ENCODE measurements at regions not wholly inside any gene's neighbourhood (a gene's known extent, or its start where the extent isn't known, plus 50 kb on each side); places are given as distances from the start of the nearest gene placed in this dataset.

DNA sequence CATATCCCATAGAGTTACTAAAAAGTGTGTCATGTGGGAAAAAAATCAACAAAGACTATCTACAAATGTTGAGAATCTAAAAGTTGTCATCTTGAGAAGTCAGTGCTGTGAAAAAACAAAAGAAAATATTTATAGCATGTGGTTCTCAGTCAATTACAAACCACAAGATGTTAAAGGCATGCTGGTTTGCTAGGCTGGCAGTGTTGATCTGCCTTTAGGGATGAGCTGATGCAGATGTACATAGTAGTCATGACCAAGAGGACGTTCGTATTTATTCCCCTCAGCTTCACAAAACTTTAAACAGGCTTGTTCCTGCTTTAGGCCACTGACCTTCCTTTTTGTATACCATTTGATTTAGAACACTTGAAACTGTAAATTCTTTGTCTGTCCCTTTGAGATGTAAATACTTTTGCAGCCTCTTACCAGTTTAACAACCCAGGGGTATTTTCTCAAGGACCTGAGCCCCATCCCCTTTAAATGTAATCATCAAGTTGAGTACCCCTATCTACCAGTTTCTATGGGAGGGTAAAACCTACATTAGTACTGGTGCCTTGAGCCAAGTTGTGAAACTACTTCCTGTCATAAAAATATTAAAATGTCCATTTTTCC, 446.6 kb downstream of the KCNJ18 start (continued):
- TF ChIP-seq, protein P1, sequence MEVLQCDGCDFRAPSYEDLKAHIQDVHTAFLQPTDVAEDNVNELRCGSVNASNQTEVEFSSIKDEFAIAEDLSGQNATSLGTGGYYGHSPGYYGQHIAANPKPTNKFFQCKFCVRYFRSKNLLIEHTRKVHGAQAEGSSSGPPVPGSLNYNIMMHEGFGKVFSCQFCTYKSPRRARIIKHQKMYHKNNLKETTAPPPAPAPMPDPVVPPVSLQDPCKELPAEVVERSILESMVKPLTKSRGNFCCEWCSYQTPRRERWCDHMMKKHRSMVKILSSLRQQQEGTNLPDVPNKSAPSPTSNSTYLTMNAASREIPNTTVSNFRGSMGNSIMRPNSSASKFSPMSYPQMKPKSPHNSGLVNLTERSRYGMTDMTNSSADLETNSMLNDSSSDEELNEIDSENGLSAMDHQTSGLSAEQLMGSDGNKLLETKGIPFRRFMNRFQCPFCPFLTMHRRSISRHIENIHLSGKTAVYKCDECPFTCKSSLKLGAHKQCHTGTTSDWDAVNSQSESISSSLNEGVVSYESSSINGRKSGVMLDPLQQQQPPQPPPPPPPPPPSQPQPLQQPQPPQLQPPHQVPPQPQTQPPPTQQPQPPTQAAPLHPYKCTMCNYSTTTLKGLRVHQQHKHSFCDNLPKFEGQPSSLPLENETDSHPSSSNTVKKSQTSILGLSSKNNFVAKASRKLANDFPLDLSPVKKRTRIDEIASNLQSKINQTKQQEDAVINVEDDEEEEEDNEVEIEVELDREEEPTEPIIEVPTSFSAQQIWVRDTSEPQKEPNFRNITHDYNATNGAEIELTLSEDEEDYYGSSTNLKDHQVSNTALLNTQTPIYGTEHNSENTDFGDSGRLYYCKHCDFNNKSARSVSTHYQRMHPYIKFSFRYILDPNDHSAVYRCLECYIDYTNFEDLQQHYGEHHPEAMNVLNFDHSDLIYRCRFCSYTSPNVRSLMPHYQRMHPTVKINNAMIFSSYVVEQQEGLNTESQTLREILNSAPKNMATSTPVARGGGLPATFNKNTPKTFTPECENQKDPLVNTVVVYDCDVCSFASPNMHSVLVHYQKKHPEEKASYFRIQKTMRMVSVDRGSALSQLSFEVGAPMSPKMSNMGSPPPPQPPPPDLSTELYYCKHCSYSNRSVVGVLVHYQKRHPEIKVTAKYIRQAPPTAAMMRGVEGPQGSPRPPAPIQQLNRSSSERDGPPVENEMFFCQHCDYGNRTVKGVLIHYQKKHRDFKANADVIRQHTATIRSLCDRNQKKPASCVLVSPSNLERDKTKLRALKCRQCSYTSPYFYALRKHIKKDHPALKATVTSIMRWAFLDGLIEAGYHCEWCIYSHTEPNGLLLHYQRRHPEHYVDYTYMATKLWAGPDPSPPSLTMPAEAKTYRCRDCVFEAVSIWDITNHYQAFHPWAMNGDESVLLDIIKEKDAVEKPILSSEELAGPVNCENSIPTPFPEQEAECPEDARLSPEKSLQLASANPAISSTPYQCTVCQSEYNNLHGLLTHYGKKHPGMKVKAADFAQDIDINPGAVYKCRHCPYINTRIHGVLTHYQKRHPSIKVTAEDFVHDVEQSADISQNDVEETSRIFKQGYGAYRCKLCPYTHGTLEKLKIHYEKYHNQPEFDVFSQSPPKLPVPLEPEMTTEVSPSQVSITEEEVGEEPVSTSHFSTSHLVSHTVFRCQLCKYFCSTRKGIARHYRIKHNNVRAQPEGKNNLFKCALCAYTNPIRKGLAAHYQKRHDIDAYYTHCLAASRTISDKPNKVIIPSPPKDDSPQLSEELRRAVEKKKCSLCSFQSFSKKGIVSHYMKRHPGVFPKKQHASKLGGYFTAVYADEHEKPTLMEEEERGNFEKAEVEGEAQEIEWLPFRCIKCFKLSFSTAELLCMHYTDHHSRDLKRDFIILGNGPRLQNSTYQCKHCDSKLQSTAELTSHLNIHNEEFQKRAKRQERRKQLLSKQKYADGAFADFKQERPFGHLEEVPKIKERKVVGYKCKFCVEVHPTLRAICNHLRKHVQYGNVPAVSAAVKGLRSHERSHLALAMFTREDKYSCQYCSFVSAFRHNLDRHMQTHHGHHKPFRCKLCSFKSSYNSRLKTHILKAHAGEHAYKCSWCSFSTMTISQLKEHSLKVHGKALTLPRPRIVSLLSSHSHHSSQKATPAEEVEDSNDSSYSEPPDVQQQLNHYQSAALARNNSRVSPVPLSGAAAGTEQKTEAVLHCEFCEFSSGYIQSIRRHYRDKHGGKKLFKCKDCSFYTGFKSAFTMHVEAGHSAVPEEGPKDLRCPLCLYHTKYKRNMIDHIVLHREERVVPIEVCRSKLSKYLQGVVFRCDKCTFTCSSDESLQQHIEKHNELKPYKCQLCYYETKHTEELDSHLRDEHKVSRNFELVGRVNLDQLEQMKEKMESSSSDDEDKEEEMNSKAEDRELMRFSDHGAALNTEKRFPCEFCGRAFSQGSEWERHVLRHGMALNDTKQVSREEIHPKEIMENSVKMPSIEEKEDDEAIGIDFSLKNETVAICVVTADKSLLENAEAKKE (CRISPR knock-in tag; IDR thresholded peaks at IDR 0.05), result no peak
- TF ChIP-seq ZNF331 (CRISPR knock-in tag; IDR thresholded peaks at IDR 0.05; ENCODE audit: low read depth), result no peak
- TF ChIP-seq, protein P2, sequence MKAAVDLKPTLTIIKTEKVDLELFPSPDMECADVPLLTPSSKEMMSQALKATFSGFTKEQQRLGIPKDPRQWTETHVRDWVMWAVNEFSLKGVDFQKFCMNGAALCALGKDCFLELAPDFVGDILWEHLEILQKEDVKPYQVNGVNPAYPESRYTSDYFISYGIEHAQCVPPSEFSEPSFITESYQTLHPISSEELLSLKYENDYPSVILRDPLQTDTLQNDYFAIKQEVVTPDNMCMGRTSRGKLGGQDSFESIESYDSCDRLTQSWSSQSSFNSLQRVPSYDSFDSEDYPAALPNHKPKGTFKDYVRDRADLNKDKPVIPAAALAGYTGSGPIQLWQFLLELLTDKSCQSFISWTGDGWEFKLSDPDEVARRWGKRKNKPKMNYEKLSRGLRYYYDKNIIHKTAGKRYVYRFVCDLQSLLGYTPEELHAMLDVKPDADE (IDR thresholded peaks at IDR 0.05), result no peak

DNA sequence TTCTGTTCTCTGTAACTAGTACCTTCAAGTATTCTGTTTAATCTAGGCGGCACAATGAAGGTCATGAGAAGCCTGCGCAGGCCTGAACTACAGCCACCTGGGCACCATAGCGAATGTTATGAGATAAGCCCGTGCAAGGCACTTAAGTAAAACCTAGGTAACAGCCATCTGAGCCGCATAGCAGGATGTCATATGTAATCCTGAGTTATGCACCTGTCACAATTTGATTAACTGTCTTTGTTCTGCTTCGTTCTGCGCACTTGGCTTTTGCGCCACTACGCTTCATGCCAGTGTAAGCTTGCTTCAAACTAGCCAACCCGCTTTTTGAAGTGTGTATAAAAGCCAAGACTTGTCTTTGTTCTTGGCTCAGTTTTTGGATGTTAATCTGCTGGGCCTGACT, 449.8 kb downstream of the KCNJ18 start:
- no peak overlapping the region for H3K4me2 ChIP-seq
- no peaks in the 10 kb centered on the region for H3K9me2 ChIP-seq (ENCODE audit: insufficient read depth)
- Mint-ChIP-seq H3K36me3 (ENCODE audit: low read depth) (peaks cover 3% of the 10 kb centered on the region; the same call in 1 of the 3 replicates), H3K4me1 (no peaks in the 10 kb centered on the region), H3K27me3 (ENCODE audit: insufficient read depth, low read depth, poor library complexity) (no peaks in the 10 kb centered on the region), H3K27ac (no peak overlapping the region), H3K4me3 (no peak overlapping the region), H3K9me3 (peaks cover 7% of the 10 kb centered on the region)
- no peaks in the 10 kb centered on the region for H3K79me2 ChIP-seq (replicated peaks; ENCODE audit: insufficient read depth)
- H3K27ac ChIP-seq (ENCODE audit: low read depth), result no peak overlapping the region
- DNase-seq (ENCODE audit: low spot score), result no peak
- H3K36me3 ChIP-seq (ENCODE audit: insufficient read depth), result no peaks in the 10 kb centered on the region
- H3K4me1 ChIP-seq (ENCODE audit: insufficient read depth), result no peaks in the 10 kb centered on the region
- H2AFZ ChIP-seq, result no peak overlapping the region
- no peaks in the 10 kb centered on the region for H3K27me3 ChIP-seq (ENCODE audit: insufficient read depth)
- no peak overlapping the region for H3K4me3 ChIP-seq
- ATAC-seq, result no peak
- no peaks in the 10 kb centered on the region for H4K20me1 ChIP-seq (replicated peaks; ENCODE audit: insufficient read depth)
- no peaks in the 10 kb centered on the region for H3F3A ChIP-seq (replicated peaks; ENCODE audit: low read depth)
- TF ChIP-seq ZNF331 (CRISPR knock-in tag; IDR thresholded peaks at IDR 0.05; ENCODE audit: low read depth) (no peak), EZH2 (IDR thresholded peaks at IDR 0.05; ENCODE audit: low read depth, unreplicated experiment) (no peak), ZNF114 (CRISPR knock-in tag; IDR thresholded peaks at IDR 0.05) (no peak)
- TF ChIP-seq, protein P3, sequence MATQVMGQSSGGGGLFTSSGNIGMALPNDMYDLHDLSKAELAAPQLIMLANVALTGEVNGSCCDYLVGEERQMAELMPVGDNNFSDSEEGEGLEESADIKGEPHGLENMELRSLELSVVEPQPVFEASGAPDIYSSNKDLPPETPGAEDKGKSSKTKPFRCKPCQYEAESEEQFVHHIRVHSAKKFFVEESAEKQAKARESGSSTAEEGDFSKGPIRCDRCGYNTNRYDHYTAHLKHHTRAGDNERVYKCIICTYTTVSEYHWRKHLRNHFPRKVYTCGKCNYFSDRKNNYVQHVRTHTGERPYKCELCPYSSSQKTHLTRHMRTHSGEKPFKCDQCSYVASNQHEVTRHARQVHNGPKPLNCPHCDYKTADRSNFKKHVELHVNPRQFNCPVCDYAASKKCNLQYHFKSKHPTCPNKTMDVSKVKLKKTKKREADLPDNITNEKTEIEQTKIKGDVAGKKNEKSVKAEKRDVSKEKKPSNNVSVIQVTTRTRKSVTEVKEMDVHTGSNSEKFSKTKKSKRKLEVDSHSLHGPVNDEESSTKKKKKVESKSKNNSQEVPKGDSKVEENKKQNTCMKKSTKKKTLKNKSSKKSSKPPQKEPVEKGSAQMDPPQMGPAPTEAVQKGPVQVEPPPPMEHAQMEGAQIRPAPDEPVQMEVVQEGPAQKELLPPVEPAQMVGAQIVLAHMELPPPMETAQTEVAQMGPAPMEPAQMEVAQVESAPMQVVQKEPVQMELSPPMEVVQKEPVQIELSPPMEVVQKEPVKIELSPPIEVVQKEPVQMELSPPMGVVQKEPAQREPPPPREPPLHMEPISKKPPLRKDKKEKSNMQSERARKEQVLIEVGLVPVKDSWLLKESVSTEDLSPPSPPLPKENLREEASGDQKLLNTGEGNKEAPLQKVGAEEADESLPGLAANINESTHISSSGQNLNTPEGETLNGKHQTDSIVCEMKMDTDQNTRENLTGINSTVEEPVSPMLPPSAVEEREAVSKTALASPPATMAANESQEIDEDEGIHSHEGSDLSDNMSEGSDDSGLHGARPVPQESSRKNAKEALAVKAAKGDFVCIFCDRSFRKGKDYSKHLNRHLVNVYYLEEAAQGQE (IDR thresholded peaks at IDR 0.05; ENCODE audit: unreplicated experiment), result no peak
